ENCODE measurements at regions not wholly inside any gene's neighbourhood (a gene's known extent, or its start where the extent isn't known, plus 50 kb on each side); places are given as distances from the start of the nearest gene placed in this dataset.
A peak's percentile ranks its signal among the peaks of the same experiment; 100 is the strongest.

DNA sequence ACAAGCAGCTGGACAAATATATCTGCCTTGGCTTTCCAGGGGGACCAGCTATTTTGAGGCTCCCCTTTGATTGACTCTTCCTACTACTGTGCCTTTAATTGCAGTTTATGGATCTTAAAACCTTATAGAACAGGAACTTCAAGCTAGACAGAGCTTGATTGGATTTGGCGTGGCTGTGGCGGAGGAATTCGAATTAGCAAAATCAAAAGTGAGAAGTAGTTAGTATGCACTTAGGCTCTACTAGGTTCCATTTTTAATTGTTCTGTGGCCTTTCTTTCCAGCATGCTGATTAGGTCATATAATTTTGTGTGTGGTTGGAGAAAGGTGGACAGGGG, 248.0 kb downstream of the HIVEP2 start:
- Histone ChIP-seq H3K36me3 (replicated peaks in 1 of 2; ENCODE audit: control insufficient read depth in 1 of 2, insufficient read depth in 2 of 2, low read length in 2 of 2) (no peaks in the 10 kb centered on the region), H3K4me1 (ENCODE audit: control insufficient read depth in 1 of 2, insufficient read depth in 2 of 2, low read length in 2 of 2) (peaks cover 45 to 48% of the 10 kb centered on the region in 2 donors), H3K4me3 (replicated peaks in 1 of 3; ENCODE audit: low read depth in 2 of 3, low read length in 3 of 3) (no peak overlapping the region), H3K4me2 (replicated peaks; ENCODE audit: extremely low read depth, low read length, poor library complexity, severe bottlenecking) (no peak overlapping the region), H3K27ac (ENCODE audit: low read depth in 1 of 2, low read length in 2 of 2) (no peak overlapping the region), H4K20me1 (ENCODE audit: insufficient read depth, low read length) (no peaks in the 10 kb centered on the region), H3K27me3 (ENCODE audit: control insufficient read depth in 2 of 2, insufficient read depth in 2 of 2, low read length in 2 of 2) (no peaks in the 10 kb centered on the region), H3K79me2 (ENCODE audit: insufficient read depth, low read length) (no peaks in the 10 kb centered on the region), H2AFZ (ENCODE audit: insufficient read depth, low read depth, low read length, poor library complexity, severe bottlenecking) (no peak overlapping the region), H3K9me3 (replicated peaks in 1 of 2; ENCODE audit: control insufficient read depth in 1 of 2, insufficient read depth in 1 of 2, low read length in 2 of 2) (no peaks in the 10 kb centered on the region), H3K9ac (ENCODE audit: insufficient read depth, low read length, poor library complexity, severe bottlenecking) (no peak overlapping the region)
- no peak overlapping the region for H3K4me3 Mint-ChIP-seq
- TF ChIP-seq CTCF (IDR thresholded peaks at IDR 0.05) = no peak
- peaks cover 51% of the 10 kb centered on the region for H3K4me1 Mint-ChIP-seq
- no peak overlapping the region for H3K27ac Mint-ChIP-seq
- intact Hi-C loops (cut with micrococcal nuclease) = loop anchor here (5.0 to 10.0 kb wide), 2 partner anchors 85 to 248 kb away; partner anchors contain the start of gene HIVEP2 (in 1 of the 2)
- DNase-seq = no peak
- 83% methylated on average over 3 of the region's 3 CpGs for WGBS (ENCODE audit: insufficient coverage)
- H3K27me3 Mint-ChIP-seq (ENCODE audit: low read depth in 3 of 3) = peaks cover 1 to 3% (median 2%) of the 10 kb centered on the region in 3 donors
- H3K36me3 Mint-ChIP-seq = no peaks in the 10 kb centered on the region
- H3K9me3 Mint-ChIP-seq = no peaks in the 10 kb centered on the region

GRCh38 chr6:142697922-142698321, 247.1 kb downstream of the HIVEP2 start:
- no peak for TF ChIP-seq CTCF (IDR thresholded peaks at IDR 0.05)
- peaks cover 54 to 57% of the 10 kb centered on the region in 2 donors for H3K4me1 ChIP-seq (ENCODE audit: control insufficient read depth in 1 of 2, insufficient read depth in 2 of 2, low read length in 2 of 2)
- WGBS (ENCODE audit: insufficient coverage) = 86% methylated on average over 3 of the region's 4 CpGs
- H3K36me3 ChIP-seq (replicated peaks in 1 of 2; ENCODE audit: control insufficient read depth in 1 of 2, insufficient read depth in 2 of 2, low read length in 2 of 2) = no peaks in the 10 kb centered on the region
- H3K27ac Mint-ChIP-seq = peak overlapping the region in 2 of 7 donors; percentile 6 to 24
- no peaks in the 10 kb centered on the region for H3K36me3 Mint-ChIP-seq
- H3K9me3 Mint-ChIP-seq = no peaks in the 10 kb centered on the region
- DNase-seq = no peak
- H3K27ac ChIP-seq (ENCODE audit: low read depth in 1 of 2, low read length in 2 of 2) = no peak overlapping the region
- H3K4me2 ChIP-seq (replicated peaks; ENCODE audit: extremely low read depth, low read length, poor library complexity, severe bottlenecking) = no peak overlapping the region
- no peak overlapping the region for H3K4me3 ChIP-seq (replicated peaks in 1 of 3; ENCODE audit: low read depth in 2 of 3, low read length in 3 of 3)
- no peak overlapping the region for H2AFZ ChIP-seq (ENCODE audit: insufficient read depth, low read depth, low read length, poor library complexity, severe bottlenecking)
- no peaks in the 10 kb centered on the region for H4K20me1 ChIP-seq (ENCODE audit: insufficient read depth, low read length)
- no peaks in the 10 kb centered on the region for H3K27me3 ChIP-seq (ENCODE audit: control insufficient read depth in 2 of 2, insufficient read depth in 2 of 2, low read length in 2 of 2)
- no peaks in the 10 kb centered on the region for H3K79me2 ChIP-seq (ENCODE audit: insufficient read depth, low read length)
- intact Hi-C loops (cut with micrococcal nuclease) = loop anchor here (5.0 to 10.0 kb wide), 2 partner anchors 84 to 247 kb away; partner anchors contain the start of gene HIVEP2 (in 1 of the 2)
- H3K9me3 ChIP-seq (replicated peaks in 1 of 2; ENCODE audit: control insufficient read depth in 1 of 2, insufficient read depth in 1 of 2, low read length in 2 of 2) = no peaks in the 10 kb centered on the region
- peaks cover 1 to 4% (median 3%) of the 10 kb centered on the region in 3 donors for H3K27me3 Mint-ChIP-seq (ENCODE audit: low read depth in 3 of 3)
- H3K4me1 Mint-ChIP-seq = peaks cover 59% of the 10 kb centered on the region
- H3K4me3 Mint-ChIP-seq = no peak overlapping the region
- H3K9ac ChIP-seq (ENCODE audit: insufficient read depth, low read length, poor library complexity, severe bottlenecking) = no peak overlapping the region

Data from CD14-positive monocyte (primary cell).